ENCODE measurements at regions not wholly inside any gene's neighbourhood (a gene's known extent, or its start where the extent isn't known, plus 50 kb on each side); places are given as distances from the start of the nearest gene placed in this dataset.

- no peak for FAIRE-seq
These were observed 197.9 kb upstream of the ACVR2A start for GRCh38 chr2:147646818-147647468.

GRCh38 chr2:147644491-147644890 lies 200.3 kb upstream of the ACVR2A start:
- FAIRE-seq, result no peak

GRCh38 chr2:147642765-147643164 lies 202.1 kb upstream of the ACVR2A start:
- FAIRE-seq, result no peak

- no peak for FAIRE-seq
These were observed 203.2 kb upstream of the ACVR2A start for GRCh38 chr2:147641651-147642050.

GRCh38 chr2:147639891-147640290 lies 204.9 kb upstream of the ACVR2A start:
- FAIRE-seq, result no peak

- FAIRE-seq, result no peak
These were observed 205.4 kb upstream of the ACVR2A start for GRCh38 chr2:147639386-147639785.

- FAIRE-seq, result no peak
These were observed 207.9 kb upstream of the ACVR2A start for GRCh38 chr2:147636886-147637285.

- FAIRE-seq, result no peak
These were observed 208.5 kb upstream of the ACVR2A start for GRCh38 chr2:147636238-147636882.

GRCh38 chr2:147634826-147635225 lies 210.0 kb upstream of the ACVR2A start:
- no peak for FAIRE-seq

- no peak for FAIRE-seq
These were observed 212.6 kb upstream of the ACVR2A start for GRCh38 chr2:147632198-147632597.

GRCh38 chr2:147631294-147631693 lies 213.5 kb upstream of the ACVR2A start:
- FAIRE-seq, result no peak

GRCh38 chr2:147630585-147630984 lies 214.2 kb upstream of the ACVR2A start:
- FAIRE-seq, result no peak

- FAIRE-seq, result no peak
These were observed 215.8 kb upstream of the ACVR2A start for GRCh38 chr2:147628971-147629421.

- no peak for FAIRE-seq
These were observed 221.5 kb upstream of the ACVR2A start for GRCh38 chr2:147623328-147623727.

GRCh38 chr2:147621656-147622197 lies 223.1 kb upstream of the ACVR2A start:
- FAIRE-seq, result no peak

- FAIRE-seq, result no peak
These were observed 225.0 kb upstream of the ACVR2A start for GRCh38 chr2:147619808-147620207.

GRCh38 chr2:147615726-147616125 lies 229.1 kb upstream of the ACVR2A start:
- no peak for FAIRE-seq

- no peak for FAIRE-seq
These were observed 229.8 kb upstream of the ACVR2A start for GRCh38 chr2:147614979-147615470.

GRCh38 chr2:147614471-147614870 lies 230.4 kb upstream of the ACVR2A start:
- no peak for FAIRE-seq

GRCh38 chr2:147610496-147611040 lies 234.3 kb upstream of the ACVR2A start:
- FAIRE-seq, result no peak

GRCh38 chr2:147609301-147609700 lies 235.5 kb upstream of the ACVR2A start:
- no peak for FAIRE-seq

GRCh38 chr2:147607379-147607778 lies 237.4 kb upstream of the ACVR2A start:
- no peak for FAIRE-seq

- FAIRE-seq, result no peak
These were observed 241.0 kb upstream of the ACVR2A start for GRCh38 chr2:147603876-147604275.

- no peak for FAIRE-seq
These were observed 241.4 kb upstream of the ACVR2A start for GRCh38 chr2:147603447-147603846.

Data from G401.6 (cell line).